OCI-LY1 (cell line): ENCODE measurements at regions not wholly inside any gene's neighbourhood (a gene's known extent, or its start where the extent isn't known, plus 50 kb on each side); places are given as distances from the start of the nearest gene placed in this dataset.

Source experiments
- H2AFZ ChIP-seq: fragments of 200-600 bp; sonication (generic), shearing (Covaris generic); 2 replicates; pipeline ENCODE4 v1.6.0; 2014; ENCODE audit warnings: antibody characterized with exemption, mild to moderate bottlenecking, low read length
- H3F3A ChIP-seq: fragments of 200-600 bp; sonication (generic), shearing (Covaris generic); 2 replicates; pipeline ENCODE4 v1.6.0; 2014; ENCODE audit warnings: mild to moderate bottlenecking, antibody characterized with exemption, low read length, moderate library complexity; ENCODE audit not compliant: insufficient read depth
- H3K27ac ChIP-seq: fragments of 200-600 bp; sonication (generic); 2 replicates; pipeline ENCODE4 v1.5.1; 2014; ENCODE audit warnings: low read length, mixed run types, mild to moderate bottlenecking, low read depth; ENCODE audit not compliant: poor library complexity, severe bottlenecking
- H3K27me3 ChIP-seq: fragments of 200-600 bp; sonication (generic); 2 replicates; pipeline ENCODE4 v1.6.0; 2014; ENCODE audit warnings: antibody characterized with exemption, mild to moderate bottlenecking, low read length, moderate library complexity; ENCODE audit not compliant: insufficient read depth
- H3K36me3 ChIP-seq: fragments of 200-600 bp; sonication (generic); 2 replicates; pipeline ENCODE4 v1.6.1; 2014; ENCODE audit warnings: mild to moderate bottlenecking, antibody characterized with exemption, low read length, moderate library complexity, mixed read lengths; ENCODE audit not compliant: insufficient read depth
- H3K4me1 ChIP-seq: fragments of 200-600 bp; sonication (generic); 2 replicates; pipeline ENCODE4 v1.5.1; 2014; ENCODE audit warnings: mild to moderate bottlenecking, low read length, moderate library complexity; ENCODE audit not compliant: insufficient read depth, severe bottlenecking
- H3K4me2 ChIP-seq: fragments of 200-600 bp; sonication (generic), shearing (Covaris generic); 2 replicates; pipeline ENCODE4 v1.6.1; 2014; ENCODE audit warnings: low read length
- H3K4me3 ChIP-seq: fragments of 200-600 bp; sonication (generic); 2 replicates; pipeline ENCODE4 v1.5.1; 2014; ENCODE audit warnings: low read length, low read depth, mild to moderate bottlenecking, mixed read lengths; ENCODE audit not compliant: poor library complexity, severe bottlenecking
- H3K79me2 ChIP-seq: fragments of 200-600 bp; shearing (Covaris generic); 2 replicates; pipeline ENCODE4 v1.6.1; 2016; ENCODE audit warnings: mixed run types, low read length, mixed read lengths; ENCODE audit not compliant: insufficient read depth
- H3K9ac ChIP-seq: fragments of 200-600 bp; sonication (generic), shearing (Covaris generic); 2 replicates; pipeline ENCODE4 v1.6.1; 2014; ENCODE audit warnings: mild to moderate bottlenecking, low read length, mixed read lengths
- H3K9me2 ChIP-seq: fragments of 200-600 bp; sonication (generic), shearing (Covaris generic); 2 replicates; pipeline ENCODE4 v1.6.1; 2014; ENCODE audit warnings: low read depth, mild to moderate bottlenecking, low read length, mixed read lengths
- H3K9me3 ChIP-seq: fragments of 200-600 bp; shearing (Covaris generic); 2 replicates; pipeline ENCODE4 v1.6.1; 2014; ENCODE audit warnings: low read length, mixed read lengths
- H4K20me1 ChIP-seq: fragments of 200-600 bp; sonication (generic), shearing (Covaris generic); 2 replicates; pipeline ENCODE4 v1.6.0; 2016; ENCODE audit warnings: mild to moderate bottlenecking, low read length; ENCODE audit not compliant: insufficient read depth
- CTCF ChIP-seq: fragments of 200-600 bp; sonication (generic), shearing (Covaris generic); IDR thresholded peaks from 2 replicates; pipeline ENCODE4 v1.5.1; 2017; ENCODE audit warnings: mild to moderate bottlenecking, antibody characterized with exemption, low read length, moderate library complexity, mixed read lengths
- EZH2 ChIP-seq: fragments of 200-600 bp; sonication (generic), shearing (Covaris generic); IDR thresholded peaks from 2 replicates; pipeline ENCODE4 v1.8.0; 2017; ENCODE audit warnings: borderline replicate concordance, mixed run types, mild to moderate bottlenecking, antibody characterized with exemption, low read length, moderate library complexity, mixed read lengths

- H3K4me3 ChIP-seq: peak overlapping the region; percentile 2
- peak overlapping the region; percentile 44 for H3K4me2 ChIP-seq
- H3K79me2 ChIP-seq: no peaks in the 10 kb centered on the region
- no peaks in the 10 kb centered on the region for H3K9me2 ChIP-seq
- H3K27me3 ChIP-seq: no peaks in the 10 kb centered on the region
- peaks cover 4% of the 10 kb centered on the region; the same call in 1 of the 2 replicates for H3K9me3 ChIP-seq
- no peaks in the 10 kb centered on the region for H3F3A ChIP-seq
- TF ChIP-seq EZH2 (no peak), CTCF (no peak)
- H2AFZ ChIP-seq: no peak overlapping the region
- H3K36me3 ChIP-seq: no peaks in the 10 kb centered on the region; the same call in 1 of the 2 replicates
- peak overlapping the region; percentile 43 for H3K9ac ChIP-seq
- peak overlapping the region; percentile 89 for H3K27ac ChIP-seq
- H3K4me1 ChIP-seq: peaks cover 83% of the 10 kb centered on the region
- H4K20me1 ChIP-seq: no peaks in the 10 kb centered on the region
Observed at GRCh38 chr16:64313726-64314125, 808.1 kb downstream of the CDH11 start.

- H3K36me3 ChIP-seq: no peaks in the 10 kb centered on the region; the same call in 1 of the 2 replicates
- no peak overlapping the region for H2AFZ ChIP-seq
- peak overlapping the region; percentile 44 for H3K4me2 ChIP-seq
- no peaks in the 10 kb centered on the region for H3K9me2 ChIP-seq
- TF ChIP-seq EZH2 (no peak), CTCF (no peak)
- peaks cover 4% of the 10 kb centered on the region; the same call in 1 of the 2 replicates for H3K9me3 ChIP-seq
- no peak overlapping the region for H3K4me3 ChIP-seq
- peak overlapping the region; percentile 43 for H3K9ac ChIP-seq
- peak overlapping the region; percentile 89 for H3K27ac ChIP-seq
- no peaks in the 10 kb centered on the region for H4K20me1 ChIP-seq
- H3F3A ChIP-seq: no peaks in the 10 kb centered on the region
- H3K79me2 ChIP-seq: no peaks in the 10 kb centered on the region
- H3K27me3 ChIP-seq: no peaks in the 10 kb centered on the region
- H3K4me1 ChIP-seq: peaks cover 76% of the 10 kb centered on the region
Observed at GRCh38 chr16:64312980-64313379, 808.9 kb downstream of the CDH11 start.

GRCh38 chr16:64312292-64312691 is 809.6 kb downstream of the CDH11 start:
- no peak for TF ChIP-seq CTCF
- TF ChIP-seq EZH2: no peak
- Histone ChIP-seq H3F3A (no peaks in the 10 kb centered on the region), H3K9ac (peak overlapping the region; percentile 43; the same call in 1 of the 2 replicates), H3K27ac (peak overlapping the region; percentile 89), H3K36me3 (no peaks in the 10 kb centered on the region; the same call in 1 of the 2 replicates), H3K9me3 (peaks cover 4% of the 10 kb centered on the region; the same call in 1 of the 2 replicates), H2AFZ (no peak overlapping the region), H4K20me1 (no peaks in the 10 kb centered on the region), H3K79me2 (no peaks in the 10 kb centered on the region), H3K4me3 (no peak overlapping the region), H3K4me2 (peak overlapping the region; percentile 44; the same call in 1 of the 2 replicates), H3K9me2 (no peaks in the 10 kb centered on the region), H3K4me1 (peaks cover 75% of the 10 kb centered on the region), H3K27me3 (no peaks in the 10 kb centered on the region)
